Skin epidermis (tissue), 12 donors: ENCODE measurements at regions not wholly inside any gene's neighbourhood (a gene's known extent, or its start where the extent isn't known, plus 50 kb on each side); places are given as distances from the start of the nearest gene placed in this dataset.

Source experiments
- H3K27ac ChIP-seq, 21 experiments: fragments of 200-600 bp; sonication (generic) in 11 of 21; one replicate each; pipeline ENCODE4 v1.5.0; 2020; ENCODE audit warnings: mild to moderate bottlenecking in 3 of 21, inconsistent platforms in 2 of 21, moderate library complexity in 2 of 21
- H3K4me3 ChIP-seq, 7 experiments: fragments of 200-600 bp; sonication (generic) in 2 of 7; one replicate each; pipeline ENCODE4 v1.5.0; 2020; ENCODE audit warnings: inconsistent platforms in 2 of 7, mild to moderate bottlenecking in 2 of 7, moderate library complexity in 1 of 7

DNA sequence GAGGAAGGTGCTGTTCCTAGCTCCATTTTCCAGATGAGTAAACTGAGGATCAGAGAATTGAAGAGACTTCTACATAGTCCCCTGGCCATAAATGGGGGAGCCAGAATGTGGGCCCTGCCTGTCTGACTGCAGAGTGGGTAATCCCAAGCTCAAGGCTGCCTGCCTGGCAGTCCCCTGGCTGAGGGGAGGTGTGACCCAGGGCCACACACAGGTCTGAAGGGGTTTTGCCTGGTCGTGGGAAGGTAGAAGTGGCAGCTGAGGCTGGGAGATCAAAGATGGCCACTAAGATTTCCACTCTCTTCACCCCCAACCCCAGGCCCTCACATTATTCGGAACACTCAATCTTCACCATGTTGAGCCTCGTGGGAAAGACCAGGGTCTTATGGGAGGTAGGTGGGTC, 176.3 kb downstream of the MACROH2A1 start:
- Histone ChIP-seq H3K4me3 (no peak overlapping the region), H3K27ac (peak overlapping the region in 5 of 21 experiments; percentile 2 to 75 (median 58))

DNA sequence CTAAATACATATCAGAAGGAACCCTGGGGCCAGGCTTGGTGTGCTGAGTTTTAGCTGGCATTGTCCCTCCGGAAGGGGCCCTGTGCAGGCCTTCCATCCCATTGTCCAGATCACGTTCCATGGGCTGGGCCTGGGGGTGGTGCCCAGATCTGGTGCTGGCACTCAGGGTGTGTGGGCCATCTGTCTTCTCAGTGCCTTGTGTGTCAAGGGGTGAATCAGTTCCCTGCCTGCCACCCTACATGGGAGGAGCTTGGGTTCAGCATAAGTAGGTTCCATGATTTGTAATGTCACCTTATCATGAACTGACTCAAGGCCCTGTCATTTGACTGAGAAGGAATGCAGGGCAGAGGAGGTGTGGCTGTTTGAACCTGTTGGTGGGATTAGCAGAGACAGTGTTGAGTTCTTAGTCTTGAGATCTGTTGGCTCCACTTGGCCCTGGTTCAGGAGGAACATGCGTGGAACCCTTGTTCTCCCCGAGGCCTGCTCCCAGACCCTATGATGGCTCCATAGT, 176.8 kb downstream of the MACROH2A1 start:
- Histone ChIP-seq H3K27ac (peak overlapping the region in 5 of 21 experiments; percentile 2 to 75 (median 58)), H3K4me3 (no peak overlapping the region)

DNA sequence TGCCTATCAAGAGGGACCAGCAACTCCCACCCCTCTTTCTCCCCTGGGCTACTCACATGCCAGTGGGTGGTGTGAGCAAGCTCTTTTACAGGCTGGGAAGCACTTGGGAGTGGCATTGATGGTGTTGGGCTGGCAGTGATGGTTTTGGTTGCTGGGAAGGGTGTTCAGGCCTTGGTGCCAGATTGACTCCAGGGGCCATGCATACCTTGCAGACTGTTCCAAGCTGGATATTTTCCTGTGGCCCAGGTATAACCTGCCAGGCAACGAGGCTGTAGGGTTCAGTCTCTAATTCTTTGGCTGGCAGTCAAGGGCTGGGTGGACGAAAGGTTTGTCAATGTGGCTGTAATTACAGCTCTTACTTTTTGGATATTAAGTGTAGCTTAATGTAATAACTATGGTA, 177.3 kb downstream of the MACROH2A1 start:
- peak overlapping the region in 5 of 21 experiments; percentile 21 to 47 (median 36) for H3K27ac ChIP-seq
- no peak overlapping the region for H3K4me3 ChIP-seq

DNA sequence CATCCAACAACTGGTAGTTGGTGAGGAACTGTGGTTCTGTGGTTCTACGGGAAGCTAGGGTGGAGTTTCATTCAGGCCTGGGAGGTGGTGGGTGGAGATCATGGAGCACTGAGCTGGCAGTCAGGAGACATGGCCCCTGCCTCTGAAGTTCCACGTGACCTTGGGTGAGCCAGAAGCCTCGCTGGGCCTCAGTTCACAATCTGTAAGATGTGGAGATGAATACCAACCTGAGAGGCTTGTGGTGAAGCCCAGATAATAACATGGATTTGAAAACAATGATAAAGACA, 177.9 kb downstream of the MACROH2A1 start:
- Histone ChIP-seq H3K4me3 (no peak overlapping the region), H3K27ac (peak overlapping the region in 4 of 21 experiments; percentile 21 to 47 (median 34))

DNA sequence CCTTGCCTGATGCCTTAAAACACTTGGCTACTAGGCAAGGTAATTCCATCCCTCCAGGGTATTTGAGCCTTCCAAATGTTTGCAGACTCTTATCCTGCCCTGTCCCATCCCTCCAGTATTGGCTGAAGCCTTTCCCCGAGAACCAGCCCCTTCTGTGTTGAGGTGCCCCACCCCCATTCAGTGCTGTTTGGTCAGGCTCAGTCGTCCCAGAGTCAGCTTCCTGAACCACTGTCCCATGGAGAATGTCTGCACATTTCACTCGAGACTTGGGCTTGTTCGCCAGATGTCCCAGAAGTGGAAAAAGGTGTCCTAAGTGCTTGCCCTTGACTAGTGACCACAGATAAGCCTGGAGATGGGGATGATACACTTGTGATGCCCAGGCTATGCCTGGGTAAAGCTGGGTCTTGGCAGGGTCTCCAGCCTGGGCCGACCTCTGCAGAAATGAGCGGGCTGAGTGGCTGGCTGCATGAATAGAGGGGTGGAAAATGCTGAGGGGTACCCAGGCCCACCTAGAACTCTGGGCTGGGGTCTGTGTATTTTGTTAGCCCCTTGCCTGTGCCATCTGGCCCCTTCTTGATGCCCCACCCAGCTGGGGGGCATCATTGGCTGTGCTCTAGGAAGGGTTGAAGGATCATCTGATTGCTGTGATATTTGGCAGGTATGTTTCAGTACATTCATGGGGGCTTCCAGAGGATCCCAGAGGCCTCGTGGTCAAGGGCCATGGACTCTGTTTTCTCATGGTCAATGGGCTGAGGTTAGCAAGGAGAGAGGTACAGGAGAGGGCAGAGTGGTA, 178.4 kb downstream of the MACROH2A1 start:
- Histone ChIP-seq H3K27ac (peak overlapping the region in 2 of 21 experiments; percentile 30 to 47), H3K4me3 (no peak overlapping the region)

DNA sequence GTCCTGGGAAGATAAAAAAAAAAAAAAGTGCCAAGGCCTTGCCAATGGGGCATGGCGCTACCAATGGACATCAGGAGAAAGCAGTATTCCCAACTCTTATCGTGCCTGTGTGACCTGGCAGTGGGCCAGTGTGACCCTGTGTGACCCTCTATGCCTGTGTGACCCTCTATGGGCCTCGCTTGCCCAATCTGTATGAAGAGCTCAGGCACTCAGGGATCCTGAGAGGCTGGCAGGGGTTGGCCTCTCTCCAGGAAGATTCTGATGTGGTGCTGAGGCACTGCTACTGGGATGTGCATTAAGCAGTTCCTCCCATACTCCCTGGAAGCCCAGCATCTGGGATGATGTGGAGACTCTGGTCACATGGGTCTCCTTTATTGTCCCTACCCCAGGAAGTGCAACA, 179.2 kb downstream of the MACROH2A1 start:
- H3K4me3 ChIP-seq: no peak overlapping the region
- peak overlapping the region in 1 of 21 experiments; percentile 30 for H3K27ac ChIP-seq

DNA sequence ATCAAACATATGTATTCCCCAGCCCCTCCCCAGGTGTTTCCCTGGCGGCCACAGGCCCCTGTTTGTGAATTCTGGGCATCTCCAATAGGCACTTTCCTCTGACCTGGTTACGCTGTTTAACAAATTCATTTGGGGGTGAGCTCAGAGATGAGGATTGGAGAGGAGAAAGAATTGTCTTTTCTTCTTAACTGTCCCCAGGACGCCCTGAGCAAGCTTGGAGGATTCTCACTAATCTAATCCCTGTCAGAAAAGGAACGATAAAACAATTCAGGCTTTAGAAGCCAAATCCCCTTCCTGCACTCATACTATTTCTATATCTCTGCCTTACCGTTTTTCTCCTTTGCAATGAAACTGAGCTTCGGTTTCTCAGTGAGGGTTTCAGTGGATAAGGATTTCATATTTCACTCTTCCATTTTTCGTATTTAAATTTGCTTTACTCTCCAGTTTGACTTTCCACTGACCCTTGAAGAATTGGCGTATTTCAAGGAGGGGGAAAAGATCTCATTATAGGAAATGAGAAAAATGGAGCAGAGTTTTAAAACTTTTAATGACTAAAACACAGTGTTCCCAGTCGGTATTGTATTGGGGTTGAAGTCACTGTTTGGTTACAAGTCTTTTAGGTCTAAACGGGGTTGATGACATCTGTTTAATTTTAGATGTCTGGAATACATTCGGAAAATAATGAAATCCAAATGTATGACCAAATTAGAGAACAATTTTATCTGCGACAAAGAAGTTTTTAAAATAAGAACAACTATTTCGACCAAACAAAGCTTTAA, 180.1 kb downstream of the MACROH2A1 start:
- H3K27ac ChIP-seq: peak overlapping the region in 1 of 21 experiments; percentile 55
- no peak overlapping the region for H3K4me3 ChIP-seq

DNA sequence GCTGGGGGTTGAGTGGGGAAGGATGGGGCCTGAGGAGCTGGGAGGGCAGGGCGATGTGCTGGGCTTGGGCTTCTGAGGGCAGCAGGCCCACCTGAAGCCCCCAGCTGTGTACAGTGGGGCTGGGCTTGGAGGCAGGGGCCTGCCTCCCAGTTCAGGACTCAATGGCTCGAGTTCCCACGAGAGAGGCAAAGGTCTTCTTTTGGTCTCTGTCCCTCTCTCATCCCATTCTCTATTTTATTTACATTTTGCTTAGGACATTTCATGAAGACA, 180.6 kb downstream of the MACROH2A1 start:
- H3K4me3 ChIP-seq: no peak overlapping the region
- no peak overlapping the region for H3K27ac ChIP-seq

DNA sequence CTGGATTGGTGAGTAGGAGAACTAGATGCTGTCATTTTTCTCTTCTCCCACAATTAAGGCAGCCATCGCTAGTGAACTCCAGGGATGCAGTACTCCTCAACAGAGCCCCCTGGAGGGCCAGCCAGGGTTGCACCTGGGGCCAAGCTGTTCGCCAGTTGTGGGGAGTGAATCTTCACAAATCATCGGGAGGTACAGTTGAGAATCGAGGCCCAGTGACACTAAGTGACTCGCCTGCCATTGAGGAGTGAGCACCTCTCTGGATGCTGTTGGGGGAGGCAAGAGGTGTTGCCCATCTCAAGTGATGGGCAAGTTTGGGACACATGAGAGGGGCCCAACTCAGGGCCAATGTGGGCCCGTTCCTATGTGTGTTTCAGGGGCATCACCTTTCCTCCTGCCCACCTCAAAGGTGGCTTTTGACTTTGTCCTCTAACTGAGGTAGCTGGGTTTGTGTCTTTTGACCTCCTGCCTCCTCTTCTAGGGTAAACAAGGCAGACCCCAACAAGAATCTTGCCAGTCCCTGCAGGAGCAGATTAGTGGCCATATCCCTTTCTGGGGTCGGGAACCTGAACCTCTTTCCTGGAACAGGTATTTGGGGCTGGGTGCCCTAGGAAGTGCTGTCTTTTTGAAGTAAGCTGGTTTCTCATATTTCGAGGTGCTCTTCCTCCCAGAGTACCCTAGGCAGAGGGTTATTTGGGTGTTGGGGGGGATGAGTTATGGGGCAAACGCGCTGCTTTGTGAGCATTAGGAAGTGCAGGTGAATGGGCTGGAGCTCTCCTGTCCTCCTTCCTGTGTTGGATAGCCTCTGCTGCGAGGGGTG, 181.2 kb downstream of the MACROH2A1 start:
- Histone ChIP-seq H3K4me3 (no peak overlapping the region), H3K27ac (no peak overlapping the region)

DNA sequence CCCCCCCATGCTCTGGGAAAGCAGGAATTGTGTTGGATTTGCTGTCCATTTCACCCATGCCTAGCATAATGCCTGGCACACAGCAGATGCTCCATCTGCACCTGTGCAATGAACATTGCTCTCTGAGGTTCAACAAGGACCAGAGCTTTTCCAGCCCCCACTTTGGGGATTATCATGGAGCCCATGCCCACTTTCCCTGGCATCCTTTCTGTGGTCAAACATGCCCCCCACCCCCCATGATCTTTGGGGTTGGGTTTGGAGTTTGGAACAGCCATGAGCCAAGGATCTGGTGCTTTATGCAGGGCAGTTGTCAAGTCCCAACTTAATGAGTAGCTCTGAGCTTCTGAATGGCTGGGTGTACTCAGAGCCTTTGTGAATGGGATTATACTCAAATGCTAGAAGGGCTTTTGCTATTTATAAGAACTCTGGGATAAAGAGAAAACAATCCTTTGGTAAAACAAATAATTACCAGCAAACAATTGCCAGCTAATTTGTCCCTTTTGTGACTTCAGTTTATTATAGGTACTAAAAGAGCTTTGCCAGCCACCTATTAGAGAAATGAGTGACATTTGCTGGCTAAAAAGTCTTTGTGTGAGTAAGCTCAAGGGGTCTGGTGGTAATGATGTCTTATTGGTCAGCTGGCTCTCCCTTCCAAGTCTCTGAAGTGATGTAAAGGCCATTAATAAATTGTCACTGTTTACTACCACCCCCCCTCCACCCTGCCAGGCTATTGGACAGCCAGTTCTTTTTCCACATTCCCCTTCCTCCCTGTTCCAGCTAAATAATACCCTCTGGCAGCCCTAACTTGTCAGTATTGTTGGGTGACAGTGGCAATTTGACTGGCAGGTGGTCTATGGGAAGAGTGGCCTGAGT, 182.3 kb downstream of the MACROH2A1 start:
- Histone ChIP-seq H3K4me3 (no peak overlapping the region), H3K27ac (no peak overlapping the region)

DNA sequence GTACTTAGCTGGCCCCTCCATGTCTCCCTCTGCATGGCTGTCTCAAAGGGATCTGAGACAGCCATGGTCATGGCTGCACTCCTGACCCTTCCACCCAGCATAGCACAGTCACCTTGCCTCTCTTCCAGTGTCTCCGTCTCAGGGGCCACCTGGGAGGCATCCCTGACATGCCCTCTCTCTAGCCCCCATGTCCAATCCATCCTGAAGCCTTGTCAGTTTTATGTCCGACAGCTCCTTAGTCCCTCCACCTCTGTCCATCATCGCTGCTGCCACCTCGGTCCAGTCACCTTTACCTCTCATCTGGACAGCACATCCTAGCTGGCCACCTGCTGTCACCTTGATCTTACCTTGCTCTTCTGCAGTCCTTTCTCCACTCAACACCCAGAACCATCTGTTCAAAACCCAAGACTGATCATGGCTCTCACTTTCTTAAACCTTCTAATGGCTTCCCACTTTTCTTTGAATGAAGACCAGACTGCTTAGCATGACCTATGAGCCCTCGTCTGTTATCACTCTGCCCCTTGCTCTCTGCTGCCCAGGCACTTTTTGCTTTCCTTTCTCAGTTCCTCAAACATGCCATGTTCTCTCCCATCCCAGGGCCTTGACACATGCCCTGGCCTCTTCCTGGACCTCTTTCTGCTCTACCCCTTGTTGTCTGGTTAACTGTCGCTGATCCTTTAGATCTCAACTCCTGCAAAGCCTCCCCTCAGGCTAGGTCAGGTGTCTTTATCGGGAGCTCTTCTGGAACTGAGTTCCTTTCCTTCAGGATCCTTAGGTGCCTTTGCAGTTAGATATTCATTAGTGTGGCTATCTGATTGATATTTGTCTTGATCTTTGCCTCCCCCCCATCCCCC, 181.8 kb upstream of the PITX1 start:
- Histone ChIP-seq H3K4me3 (no peak overlapping the region), H3K27ac (no peak overlapping the region)

DNA sequence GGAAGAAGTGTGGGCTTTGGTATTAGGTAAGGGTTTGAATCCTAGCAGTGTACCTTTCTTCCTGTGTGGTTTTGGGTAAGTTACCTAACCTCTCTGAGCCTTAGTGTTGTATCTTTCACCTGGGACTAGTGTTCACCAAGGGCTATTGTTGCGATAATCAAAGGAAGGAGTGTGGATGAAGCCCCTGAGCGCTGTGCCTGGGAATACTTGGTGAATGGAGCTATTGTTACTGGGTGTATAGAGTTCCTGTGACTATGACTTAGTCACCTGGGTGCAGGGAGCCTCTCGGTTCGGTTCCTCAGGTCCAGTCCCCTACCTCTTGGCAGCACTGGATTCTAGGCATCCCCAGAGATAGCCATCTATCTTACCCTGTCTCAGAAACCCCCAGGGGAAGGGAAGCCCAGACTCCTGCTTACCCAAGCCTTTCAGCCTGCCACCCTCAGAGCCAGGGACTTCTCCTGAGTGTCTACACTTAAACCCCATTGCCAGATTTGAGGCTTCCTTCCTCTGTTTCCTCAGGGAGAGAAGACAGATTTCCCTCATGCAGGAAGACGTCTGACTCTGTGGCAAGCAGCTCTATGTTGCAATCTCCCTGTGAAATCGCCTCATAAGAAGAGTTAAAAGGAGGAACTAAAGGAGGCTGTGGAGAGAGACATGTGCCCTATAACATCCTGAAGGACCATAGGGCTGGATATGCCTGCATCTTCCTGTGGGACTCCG, 181.0 kb upstream of the PITX1 start:
- H3K27ac ChIP-seq: no peak overlapping the region

DNA sequence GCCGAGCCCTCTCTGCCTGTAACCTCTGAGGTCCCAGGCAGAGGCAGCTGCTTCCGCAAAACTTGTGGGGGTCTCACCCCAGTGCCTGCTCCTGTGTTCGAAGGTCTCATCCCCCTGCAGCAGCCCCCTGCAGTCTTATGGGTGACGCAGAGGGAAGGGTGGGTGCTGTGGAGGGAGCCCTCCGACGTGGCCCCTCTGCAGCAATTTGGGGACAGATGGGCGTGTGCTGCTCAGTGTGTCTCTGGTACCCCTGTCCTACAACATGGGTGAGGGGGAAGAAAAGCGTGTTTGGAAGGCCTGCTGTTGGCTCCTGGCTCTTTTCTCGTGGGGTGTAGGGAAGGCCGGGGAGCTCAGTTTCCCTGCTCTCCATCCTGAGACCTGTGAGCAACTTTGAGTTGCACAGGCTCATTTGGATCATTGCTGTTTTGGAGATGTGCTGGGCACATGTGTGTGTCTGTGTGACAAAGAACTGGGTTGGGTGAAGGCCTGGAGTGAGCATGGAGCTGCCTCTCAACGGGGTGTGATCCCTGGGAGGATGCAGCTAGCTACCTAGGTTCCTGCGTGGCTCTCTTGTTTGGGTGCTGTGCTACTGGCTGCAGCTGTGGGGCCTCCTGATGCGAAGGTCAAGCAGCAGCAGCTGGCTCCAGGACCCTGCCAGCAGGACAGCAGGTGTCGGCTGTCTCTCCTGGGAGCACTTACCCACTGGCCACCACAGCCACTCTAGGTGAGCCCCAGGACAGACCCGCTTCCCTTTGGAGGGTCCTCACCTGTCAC, 179.6 kb upstream of the PITX1 start:
- Histone ChIP-seq H3K4me3 (no peak overlapping the region), H3K27ac (no peak overlapping the region)

More for the DNA sequence above, 181.0 kb upstream of the PITX1 start:
- H3K4me3 ChIP-seq: no peak overlapping the region

DNA sequence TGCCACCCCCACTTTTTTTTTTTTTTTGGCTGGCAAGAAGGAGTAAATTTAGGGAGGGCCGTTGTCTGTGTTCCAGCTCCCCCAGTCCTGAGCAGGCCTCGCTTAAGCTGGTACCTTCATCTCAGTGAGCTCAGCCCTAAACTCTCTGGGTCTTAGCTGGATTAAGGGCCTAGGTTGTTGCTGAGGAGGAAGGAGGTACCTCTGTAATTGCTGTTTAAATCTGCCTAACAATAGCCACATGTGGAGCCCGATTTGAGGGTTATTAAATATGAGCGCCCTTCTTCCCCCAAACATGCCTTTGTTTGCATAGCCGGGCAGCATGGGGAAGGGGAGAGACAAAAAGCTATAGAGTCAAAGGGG, 179.0 kb upstream of the PITX1 start:
- H3K27ac ChIP-seq: no peak overlapping the region
- H3K4me3 ChIP-seq: no peak overlapping the region

DNA sequence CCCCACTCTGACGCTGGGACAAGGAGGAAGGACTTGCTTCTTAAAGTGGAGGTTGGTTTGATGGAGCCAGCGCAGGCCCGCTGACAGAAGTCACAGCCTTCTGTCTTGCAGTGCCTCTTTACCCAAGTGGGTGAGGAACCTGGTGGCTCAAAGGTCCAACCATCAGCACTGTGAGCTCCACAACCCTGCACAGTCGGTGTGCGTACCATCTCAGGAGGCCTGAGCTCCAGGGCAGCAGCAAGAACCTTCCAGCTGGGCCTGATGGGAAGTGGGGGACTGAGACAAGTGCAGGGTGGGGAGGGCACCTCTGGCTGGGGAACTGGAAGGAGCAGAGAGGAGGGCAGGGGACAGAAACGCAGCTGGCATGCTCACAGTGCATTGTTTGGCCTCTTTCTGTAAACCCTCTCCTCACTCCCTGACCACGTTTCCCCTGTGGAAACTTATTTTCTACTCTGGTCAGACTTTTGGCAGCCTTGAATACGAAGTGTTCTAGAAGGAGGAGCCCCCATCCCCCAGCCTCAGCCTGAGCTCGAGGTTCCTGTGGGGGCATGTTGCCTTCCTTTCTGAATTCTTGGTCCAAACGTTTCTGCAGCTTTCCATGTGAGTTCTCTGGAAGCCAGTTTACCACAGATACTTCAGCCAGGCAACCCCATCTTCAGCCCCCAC, 178.5 kb upstream of the PITX1 start:
- no peak overlapping the region for H3K4me3 ChIP-seq
- H3K27ac ChIP-seq: no peak overlapping the region

DNA sequence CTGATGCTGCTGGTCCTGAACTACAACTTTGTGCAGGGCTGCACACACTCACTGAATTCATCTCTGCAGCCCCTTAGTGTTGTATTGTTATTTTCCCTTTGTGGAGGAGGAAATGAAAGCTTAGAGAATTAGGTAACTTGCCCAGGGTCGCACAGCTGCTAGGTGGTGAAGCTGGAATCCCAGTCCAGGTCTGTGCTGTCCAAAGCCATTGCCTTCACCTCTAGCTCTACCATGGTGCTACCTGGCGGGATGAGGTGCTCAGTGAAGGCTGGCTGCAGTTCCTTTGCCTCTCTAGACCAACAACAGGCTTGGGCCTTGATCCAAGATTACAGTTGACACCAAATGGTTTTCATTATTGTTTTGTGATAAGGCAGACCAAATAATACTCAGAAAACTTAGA, 177.8 kb upstream of the PITX1 start:
- no peak overlapping the region for H3K27ac ChIP-seq
- H3K4me3 ChIP-seq: no peak overlapping the region
